Kidney glomerular epithelial cell (primary cell): ENCODE measurements at regions not wholly inside any gene's neighbourhood (a gene's known extent, or its start where the extent isn't known, plus 50 kb on each side); places are given as distances from the start of the nearest gene placed in this dataset.

Source experiments
- DNase-seq: peaks from one replicate; lab custom pipeline; 2025; lab: John Stamatoyannopoulos, UW

DNA sequence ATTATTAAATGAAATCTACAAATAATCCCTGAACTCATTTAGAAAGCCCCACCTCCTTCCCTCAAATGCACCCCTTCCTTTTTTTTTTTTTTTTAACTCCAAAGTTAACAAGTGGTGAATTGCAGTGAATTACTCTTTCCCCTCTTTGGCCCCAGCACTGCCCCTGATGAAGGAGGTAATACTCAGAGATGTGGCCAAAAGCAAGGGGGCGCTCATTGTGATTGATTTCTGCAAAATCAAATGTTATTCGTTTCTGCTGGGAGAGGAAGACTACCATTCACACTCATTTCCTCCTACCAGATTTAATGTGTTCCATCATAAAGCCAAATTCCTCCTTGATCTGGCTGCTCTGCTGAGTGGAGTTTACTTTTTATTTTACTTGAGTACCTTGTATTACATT lies 259.4 kb downstream of the GPD2 start:
- DNase-seq: no peak

DNA sequence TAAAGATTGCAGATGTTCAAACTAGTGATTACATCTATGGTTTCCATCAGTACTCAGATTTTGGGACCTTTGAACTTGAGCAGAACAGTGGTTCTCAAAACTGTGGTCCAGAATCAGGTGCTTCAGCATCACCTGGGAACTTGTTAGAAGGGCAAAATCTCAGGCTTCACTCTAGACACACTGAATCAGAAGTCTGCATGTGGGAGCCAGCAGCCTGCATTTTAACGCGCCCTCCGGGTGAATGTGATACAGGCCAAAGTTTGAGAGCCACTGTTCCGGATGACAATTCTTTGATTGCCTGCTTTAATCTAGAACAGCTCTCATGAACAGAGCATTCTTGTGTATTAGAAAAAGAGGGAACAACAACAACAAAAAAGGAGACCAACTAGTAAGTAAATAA lies 261.7 kb downstream of the GPD2 start:
- no peak for DNase-seq

DNA sequence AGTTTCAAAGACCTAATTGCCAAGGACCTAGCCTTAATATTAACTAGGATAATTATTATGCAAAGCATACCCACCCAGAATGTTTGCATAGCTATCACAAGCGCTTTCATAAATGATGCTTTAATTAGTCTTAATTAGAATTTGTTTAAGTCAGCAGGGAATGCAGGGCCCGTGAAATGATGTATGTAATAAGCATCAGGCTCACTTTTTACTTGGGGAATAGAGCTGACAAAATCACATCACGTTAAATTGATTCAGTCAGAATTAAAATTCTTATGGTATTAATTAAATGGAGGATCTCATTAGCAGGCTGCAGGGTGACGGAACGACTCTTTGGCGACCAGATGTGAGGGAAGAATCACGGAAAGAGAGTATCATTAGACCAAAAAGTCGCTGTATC lies 264.5 kb downstream of the GPD2 start:
- DNase-seq: no peak

DNA sequence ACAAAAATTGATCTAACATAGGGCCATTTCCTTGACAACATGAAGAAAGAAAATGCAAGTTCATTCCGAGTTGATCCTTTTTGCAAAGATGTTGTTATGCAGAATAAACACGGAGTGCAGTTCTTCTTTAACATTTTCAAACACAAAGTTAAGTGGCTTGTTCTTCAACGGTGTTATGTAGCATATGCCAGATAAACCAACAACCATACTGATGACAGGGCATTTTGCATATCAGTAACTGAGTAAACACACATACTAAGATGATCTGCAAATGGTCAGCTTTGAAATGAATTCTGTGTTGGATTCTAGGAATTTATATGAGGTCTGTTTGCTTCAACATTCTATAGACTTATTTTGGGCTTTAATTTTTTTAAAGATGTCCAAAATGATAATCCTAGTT lies 266.4 kb downstream of the GPD2 start:
- no peak for DNase-seq

DNA sequence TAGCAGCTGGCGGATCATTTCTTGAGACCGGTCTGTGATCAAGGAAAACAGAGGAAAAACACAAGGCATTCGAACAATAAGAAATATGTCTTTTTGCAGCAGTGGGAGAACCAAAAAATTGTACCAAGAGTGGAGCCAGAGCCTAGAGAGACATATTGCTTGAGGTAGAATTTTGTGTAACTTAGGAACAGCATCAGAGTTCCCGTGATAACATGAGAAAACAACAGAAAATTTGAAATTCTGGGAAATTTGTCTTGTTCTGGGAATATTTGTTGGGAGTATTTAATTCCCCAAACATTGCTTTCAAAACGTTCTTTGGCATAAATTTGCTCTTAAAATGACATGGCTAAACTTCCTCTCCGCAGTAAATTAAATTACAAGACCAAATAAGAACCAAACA lies 267.5 kb downstream of the GPD2 start:
- DNase-seq: no peak

DNA sequence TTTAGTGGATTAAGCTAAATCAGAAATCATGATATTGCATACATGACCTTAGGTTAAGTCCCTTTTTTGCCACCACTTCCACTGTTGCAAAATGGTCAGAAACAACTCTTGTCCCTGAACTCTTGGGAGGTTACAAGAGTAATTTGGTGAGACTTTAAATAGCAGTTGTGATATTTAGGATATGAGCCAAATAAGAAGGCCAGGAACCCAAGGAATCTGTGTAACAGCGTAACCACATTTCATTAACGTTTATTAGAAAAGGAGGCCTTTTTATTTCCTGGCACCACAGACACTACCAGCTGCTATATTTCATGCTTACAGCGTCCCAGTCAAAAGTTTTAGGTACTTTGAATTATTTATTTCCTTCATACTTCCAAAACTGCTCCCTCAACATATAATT lies 268.0 kb downstream of the GPD2 start:
- DNase-seq: no peak

DNA sequence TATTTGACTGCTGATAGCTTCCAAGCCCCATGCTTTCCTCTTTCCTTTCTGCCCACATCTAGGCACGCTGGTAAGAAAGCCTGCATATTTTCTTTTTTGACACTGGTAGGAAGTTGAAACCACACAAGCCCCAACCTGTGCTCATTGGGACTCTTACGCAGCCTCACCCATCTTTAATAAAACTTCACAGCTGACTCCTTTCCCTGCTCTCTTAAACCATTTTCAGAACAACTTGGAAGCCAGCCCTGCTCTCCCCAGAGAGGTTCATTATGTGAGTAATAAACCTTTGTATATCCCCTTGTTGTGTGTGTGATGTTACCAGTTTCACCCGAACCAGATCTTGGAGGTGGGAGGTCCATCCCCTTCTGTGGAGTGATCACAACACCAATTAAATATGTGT lies 268.4 kb downstream of the GPD2 start:
- DNase-seq: no peak

DNA sequence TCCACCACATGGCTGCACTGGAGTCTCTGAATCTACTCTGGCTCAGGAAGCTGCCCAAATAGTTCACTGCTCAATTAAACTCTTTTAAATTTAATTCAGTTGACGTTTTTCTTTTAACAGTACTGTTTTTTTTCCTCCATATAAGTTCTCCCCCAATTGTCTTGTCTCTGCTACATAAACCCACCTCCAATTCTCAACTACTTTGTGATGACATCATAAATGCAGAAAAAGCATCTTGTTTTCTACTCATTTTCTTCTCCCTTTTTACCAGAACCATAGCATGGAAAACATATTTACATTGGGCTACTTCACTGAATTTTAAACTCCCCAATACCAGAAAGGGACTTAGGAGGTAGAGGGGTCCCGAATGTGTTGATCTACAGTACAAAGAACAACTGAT lies 270.4 kb downstream of the GPD2 start:
- DNase-seq: no peak

DNA sequence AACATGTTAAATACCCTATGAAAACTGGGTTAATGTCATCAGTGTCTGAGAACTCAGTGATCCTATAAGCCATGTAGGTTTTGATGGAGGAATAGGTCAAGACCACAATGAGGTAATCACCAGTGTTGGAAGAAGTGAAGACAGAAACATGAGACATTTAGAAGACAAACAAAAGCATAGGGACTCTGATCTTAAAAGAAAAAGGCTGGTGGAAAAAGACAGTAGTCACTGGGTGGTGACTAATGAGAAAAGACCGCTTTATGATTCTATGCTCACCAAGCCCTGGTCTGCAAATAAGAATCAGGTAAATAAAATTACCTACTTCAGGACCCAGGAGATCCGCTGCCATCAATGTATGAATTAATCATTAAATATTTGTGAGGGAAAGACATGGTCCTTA lies 271.9 kb downstream of the GPD2 start:
- DNase-seq: no peak

DNA sequence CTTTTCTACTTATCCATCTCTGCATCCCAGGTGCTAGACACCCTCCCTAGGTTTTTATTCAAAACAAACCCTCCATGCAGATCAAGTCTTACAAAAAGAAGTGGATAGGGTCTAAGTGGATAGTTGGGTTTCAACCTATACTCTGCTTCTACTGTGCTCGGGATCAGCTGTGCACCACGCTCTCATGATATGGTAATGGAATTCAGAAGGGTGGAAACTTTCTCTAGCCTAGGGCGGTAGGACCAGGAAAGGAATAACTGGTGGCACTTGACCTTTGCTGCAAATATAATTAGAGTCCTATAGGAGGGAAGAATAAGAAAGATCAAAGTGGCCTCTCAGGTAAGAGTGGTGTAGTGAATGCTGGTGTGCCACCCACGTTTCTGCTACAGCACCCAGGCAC lies 272.9 kb downstream of the GPD2 start:
- DNase-seq: no peak

DNA sequence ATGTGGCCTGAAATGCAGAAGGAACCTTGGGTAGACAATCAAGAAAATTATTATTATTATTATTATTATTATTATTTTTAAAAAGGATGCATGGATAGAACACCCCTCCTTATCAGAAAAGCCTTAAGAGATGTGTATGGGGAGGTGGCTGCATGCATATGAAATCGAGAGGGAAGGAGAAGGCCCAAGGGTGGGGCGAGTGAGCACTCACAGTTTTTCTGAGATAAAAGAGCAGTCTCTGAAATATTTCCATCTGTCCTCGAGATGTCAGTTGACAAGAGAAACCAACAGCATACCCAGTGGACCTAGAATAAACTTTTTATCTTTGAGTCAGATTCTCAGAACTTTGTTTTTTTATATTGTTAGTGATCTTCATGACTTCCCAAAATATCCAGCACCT lies 282.9 kb downstream of the GPD2 start:
- no peak for DNase-seq

DNA sequence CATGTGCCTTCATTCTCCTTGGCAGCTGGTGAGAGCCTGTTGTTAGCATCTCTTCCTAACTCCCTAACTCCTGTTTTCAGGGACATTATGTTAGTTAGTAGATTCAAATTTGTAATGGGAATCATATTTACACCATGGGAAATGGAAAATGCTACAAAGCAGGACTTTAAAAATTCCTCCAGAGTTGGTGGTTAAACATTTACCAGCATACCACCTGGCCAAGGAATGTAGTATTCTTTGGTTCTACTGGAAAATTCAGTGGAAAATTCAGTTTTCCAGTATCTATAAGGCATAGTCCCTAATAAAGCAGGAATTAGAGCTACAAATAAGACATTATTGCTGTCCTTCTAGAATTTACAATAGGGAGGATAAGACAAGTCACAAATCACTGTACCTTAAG lies 291.7 kb downstream of the GPD2 start:
- DNase-seq: no peak

DNA sequence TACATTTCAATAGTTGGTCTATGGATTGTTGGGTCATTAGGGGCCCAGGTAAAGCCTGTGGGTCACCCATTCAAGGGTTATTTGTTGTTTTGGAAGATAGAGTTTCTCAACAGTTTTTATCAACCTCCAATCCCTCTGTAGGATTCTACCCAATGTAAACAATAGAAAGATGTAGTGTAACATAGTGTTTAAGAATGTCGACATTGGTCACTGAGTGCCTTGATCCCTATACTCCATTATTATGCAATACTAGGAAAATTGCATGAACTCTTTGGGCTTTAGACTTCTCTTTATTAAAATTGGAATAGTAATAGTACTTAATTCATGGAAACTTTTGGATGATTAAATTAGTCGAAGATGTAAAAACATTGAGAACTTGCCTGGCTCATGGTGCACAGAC lies 292.1 kb downstream of the GPD2 start:
- no peak for DNase-seq

DNA sequence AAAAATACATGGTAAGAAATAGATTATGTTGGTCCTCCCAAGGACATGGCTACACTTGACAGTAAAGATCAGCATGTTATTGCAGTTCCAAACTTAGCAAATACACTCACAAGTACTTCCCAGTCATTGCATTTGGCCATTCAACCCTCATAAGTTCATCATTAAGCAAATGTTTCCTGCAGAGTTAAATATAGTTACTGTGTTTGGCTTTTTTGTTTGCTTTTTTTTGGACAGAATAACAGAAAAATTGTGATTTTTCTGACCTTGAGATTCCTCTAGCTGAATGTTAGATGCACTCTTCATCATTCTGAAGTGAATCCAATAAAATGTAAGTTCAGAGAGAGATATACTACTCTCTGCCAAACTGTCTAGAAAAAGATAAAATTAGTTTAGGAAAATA lies 295.3 kb downstream of the GPD2 start:
- DNase-seq: no peak

DNA sequence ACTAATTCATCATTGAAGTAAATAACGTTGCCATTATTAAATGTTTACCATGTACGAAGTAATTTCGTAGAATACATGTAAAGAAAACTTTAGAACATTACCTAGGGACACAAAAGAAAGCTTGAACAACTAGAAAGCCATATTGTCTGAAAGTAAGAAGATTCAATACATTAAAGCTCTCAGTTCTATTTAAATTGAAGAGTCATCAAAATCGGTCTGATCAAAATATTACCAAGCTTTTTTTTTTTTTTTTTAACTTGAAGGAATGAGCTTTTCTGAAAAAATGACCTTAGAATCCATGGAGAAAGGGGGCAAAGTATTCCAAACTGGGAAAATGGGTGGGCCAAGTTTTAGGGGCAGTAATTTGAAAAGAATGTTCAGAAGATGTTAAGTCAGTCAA lies 300.8 kb downstream of the GPD2 start:
- no peak for DNase-seq

DNA sequence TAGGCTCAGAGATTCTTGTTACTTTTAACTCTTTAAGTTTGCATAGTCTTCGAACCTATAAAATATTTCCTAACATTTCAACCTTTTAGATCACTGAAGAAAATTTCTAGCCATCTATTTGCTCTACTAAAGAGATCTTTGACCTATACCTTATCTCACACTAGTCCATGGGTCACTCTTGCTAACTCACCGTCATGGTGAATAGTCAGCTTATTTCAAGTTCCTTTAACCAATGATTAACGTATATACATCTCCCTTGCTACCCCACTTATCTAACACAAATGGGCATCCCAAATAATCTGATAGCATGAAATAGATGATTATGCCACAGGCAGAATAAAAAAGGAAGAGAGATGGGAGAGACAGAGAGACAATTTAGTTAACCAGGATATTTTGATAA lies 303.1 kb downstream of the GPD2 start:
- DNase-seq: no peak

DNA sequence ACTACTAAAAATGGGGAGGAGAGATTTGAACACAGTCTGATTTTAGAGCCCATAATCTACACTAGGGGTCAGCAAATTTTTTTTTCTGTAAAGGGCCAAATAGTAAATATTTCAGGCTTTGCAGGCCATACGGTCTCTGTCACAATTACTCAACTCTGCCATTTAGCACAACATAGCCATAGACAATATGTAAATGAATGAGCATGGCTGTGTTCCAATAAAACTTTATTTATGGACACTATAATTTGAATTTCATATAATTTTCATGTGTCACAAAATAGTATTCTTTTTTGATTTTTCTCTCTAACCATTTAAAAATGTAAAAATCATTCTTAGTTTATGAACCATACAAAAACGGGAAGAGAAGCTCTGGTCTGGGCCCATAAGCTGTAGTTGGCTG lies 309.4 kb downstream of the GPD2 start:
- DNase-seq: no peak

DNA sequence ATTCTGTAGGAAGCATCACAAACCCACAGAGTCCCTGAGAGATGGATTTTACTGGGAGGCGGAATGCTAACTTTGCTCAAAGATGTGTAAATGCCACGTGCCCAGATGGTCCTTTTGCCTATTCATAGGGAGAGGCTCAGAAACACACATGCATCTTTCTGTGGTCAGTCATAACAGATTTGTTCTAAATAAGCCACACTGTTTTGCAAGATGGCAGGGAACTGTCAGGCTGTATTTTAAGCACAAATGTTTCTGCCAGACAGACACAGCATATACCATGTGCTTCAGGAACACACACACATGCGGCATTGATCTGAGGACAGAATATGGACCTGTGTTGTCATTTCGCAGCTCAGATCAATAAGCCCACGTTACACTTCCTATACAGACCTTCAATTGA lies 312.0 kb downstream of the GPD2 start:
- DNase-seq: no peak

DNA sequence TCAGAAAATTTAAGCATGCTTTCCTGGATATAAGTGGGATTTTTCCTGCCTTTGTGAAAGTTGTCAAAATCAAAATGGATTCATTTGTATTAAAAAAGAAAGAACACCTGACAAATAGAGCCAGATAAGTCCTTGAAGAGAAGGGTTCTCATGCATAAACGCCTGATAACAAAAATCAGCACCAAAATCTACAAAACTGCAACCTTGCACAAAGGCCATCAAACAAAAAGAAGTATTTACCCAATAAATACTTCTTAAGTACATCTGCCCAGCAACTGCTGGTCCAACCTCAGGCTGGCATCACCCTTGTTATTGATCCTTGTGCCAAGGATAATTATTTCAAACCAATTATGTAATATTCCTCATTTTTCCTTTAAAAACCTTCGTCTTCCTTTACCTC lies 315.9 kb downstream of the GPD2 start:
- no peak for DNase-seq

DNA sequence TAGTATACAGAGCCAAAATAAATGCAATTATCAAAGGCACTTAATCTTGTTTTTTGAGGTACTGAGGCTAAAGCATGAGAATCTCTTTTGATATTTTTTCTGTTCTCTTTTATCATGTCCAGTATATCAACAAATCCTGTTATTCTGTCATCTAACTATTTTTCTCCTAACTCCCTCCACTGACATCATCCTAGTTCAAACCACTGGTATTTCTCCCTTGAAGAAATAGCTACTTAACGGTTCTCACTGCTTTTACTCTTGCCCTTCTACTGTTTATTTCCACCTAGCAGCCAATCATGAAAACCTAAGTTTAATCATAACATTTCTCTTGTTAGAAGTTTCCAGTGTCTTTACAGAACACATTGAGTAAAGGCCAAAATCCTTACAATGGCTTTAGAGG lies 317.6 kb downstream of the GPD2 start:
- DNase-seq: no peak

DNA sequence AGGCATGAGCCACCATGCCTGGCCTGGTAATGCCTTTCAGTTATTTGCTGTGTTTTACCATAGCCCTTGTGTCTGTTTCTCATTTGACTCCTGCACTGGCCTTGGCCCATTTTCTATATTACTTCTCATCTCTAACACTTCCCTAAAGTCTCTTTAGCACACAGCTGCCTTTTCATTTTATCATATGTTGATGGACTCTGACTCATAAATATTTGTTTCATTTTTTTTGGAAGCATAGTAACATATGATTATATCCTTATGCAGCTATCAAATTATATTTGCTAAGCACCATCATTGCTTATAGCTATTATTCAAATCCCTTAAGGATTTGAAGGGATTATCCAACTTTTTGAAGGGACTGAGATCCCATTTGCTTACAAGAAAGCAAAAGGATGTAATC lies 320.3 kb downstream of the GPD2 start:
- no peak for DNase-seq

DNA sequence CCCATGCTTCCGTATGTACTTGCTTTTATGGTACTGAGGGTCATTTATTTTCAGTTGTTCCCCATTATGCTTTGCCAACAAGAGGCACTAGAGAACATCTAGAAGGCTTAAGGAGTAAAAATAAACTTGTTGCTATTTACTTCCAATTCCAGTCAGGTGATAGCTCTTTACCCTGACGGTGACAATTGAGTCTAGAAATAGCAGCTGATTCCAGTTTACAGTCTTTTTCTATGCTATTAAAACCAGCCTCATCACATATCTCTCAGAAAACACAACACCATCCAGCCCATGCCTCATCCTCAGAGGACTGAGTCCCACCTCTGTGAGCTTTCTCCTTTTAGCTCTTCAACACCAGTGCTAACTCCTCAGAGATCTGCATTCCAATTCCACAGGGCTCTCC lies 327.0 kb downstream of the GPD2 start:
- no peak for DNase-seq

DNA sequence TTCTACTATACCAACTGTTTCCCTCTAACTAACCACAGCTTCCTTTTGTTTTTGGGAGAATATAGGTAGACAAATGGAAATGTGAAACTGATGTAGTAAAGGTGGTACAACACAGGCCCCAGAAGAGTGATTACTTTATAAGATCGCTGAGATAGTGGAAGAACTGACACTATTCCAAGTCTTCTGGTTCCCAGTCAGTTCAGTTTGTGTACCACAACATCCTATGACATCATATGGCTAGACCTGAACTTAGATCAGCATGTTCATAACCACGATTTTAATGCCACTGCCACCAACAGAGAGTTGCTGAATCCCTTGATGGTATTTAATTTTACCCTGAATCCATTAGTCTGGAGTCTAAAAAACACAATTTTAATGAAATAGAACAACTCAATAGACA lies 328.9 kb downstream of the GPD2 start:
- no peak for DNase-seq

DNA sequence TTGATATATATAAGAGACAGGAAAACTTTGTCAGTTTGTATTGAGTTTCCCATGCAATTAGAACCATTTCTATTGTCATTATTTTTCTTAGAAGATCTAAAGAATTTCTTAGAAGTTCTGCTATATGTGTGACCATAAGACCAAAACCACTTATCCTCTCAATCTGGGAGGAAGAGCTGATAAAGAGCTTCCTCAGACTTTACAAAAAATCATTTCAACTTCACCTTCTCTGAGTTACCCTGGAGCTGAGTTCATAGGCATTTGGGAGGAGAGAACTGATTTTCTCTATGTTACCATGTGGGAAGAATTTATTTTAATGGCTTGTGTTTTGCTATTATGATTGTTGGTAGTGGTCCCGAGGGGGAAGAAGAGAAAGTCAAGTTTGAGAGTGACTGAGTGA lies 329.3 kb downstream of the GPD2 start:
- DNase-seq: no peak

DNA sequence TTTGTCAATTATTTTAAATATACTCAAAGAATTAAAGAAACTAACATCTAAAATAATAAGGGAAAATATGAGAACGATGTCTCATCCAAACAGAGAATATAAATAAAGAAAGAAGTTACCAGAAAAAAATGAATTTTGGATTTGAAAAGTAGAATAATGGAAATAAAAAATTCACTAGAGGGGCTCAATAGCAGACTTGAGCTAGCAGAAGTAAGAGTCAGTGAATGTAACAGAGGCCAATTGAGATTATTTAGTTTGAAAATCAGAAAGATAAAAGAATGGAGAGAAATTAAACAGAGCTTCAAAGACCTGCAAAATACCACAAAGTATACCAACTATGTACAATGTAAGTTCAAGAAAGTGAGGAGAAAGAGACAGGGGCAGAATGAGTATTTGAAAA lies 333.6 kb downstream of the GPD2 start:
- no peak for DNase-seq

DNA sequence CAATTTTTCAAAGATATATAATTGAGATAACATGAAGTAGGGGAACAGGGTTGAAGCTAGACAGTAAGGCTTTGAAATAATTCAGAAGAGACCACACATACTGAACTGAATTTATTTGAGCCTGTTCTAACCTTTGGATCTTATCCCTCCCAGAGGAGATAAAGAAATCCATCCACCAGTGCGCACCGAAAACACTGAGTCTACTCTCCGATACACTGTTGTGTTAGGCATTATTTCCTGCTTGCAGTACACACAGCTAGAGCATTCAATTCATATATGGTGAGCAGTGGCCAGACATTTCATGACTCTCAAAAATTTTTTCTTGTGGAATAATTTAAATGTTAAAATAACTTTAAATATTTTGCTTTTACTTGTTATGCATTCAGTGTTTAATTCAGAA lies 342.7 kb downstream of the GPD2 start:
- DNase-seq: no peak
